ENCODE measurements at regions not wholly inside any gene's neighbourhood (a gene's known extent, or its start where the extent isn't known, plus 50 kb on each side); places are given as distances from the start of the nearest gene placed in this dataset.

DNA sequence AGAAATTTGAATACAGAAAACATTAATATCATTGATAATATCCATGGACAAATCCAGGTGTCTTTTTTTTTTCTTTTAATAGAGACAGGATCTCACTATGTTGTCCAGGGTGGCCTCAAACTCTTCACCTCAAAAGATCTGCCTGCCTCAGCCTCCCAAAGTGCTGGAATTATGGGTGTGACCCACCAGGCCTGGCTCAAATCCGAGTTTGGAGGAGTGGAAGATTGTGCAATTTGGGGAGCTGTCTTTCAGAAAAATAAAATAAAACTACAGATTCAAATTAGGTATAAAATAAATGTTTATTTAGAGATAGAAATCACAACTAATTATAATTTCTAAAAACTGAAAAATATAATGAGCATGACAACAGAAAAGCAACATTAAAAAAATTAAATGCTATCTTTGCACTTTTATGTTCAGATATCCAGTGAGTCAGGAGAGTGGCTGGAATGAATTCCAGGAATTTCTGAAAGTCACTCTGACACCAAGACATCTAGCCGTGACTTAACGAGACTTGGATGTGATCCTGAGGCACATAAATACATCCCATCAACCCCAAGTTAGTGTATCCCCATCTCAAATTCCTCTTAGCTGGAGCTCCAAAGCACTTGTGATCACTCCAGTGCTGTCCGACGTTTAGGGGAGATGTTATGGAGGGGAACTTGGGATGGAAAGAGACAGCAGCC, 128.6 kb upstream of the THY1 start:
- intact Hi-C loops (cut with DNase I), result no loop called here
- no peak for DNase-seq

DNA sequence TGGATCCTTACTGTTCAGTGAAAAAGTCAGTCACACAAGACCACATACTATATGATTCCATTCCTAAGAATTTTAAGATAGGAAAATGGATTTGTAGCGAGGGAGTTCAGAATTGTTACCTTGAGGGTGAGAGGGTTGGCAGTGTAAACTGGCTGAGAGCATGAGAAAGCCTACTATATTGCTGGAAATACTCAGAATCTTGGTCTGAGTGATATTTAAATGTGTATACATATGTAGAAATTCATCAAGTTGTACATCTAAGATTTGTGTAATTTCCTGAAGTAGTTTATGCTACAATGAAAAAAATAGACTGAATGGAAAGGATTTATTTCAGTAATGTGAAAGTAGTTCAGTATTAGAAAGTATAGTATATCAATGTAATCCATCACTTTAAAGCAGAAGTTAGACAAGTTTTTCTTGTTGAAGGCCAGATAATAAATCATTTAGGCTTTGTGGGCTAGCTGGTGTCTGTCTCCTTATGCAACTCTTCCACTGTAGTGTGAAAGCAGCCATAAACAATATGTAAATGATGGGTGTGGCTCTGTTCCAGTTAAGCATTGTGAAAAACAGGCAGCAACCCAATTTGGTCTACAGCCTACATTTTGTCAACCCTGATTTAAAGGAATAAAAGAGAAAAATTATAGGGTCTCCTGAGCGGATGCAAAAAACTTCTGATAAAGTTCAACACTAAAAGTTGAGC, 127.2 kb upstream of the THY1 start:
- intact Hi-C loops (cut with DNase I), result no loop called here
- no peaks in the 10 kb centered on the region for H3K4me1 ChIP-seq
- H3K27ac ChIP-seq, result no peak overlapping the region
- H3K9me3 ChIP-seq, result peaks cover 4% of the 10 kb centered on the region
- TF ChIP-seq, protein P1, sequence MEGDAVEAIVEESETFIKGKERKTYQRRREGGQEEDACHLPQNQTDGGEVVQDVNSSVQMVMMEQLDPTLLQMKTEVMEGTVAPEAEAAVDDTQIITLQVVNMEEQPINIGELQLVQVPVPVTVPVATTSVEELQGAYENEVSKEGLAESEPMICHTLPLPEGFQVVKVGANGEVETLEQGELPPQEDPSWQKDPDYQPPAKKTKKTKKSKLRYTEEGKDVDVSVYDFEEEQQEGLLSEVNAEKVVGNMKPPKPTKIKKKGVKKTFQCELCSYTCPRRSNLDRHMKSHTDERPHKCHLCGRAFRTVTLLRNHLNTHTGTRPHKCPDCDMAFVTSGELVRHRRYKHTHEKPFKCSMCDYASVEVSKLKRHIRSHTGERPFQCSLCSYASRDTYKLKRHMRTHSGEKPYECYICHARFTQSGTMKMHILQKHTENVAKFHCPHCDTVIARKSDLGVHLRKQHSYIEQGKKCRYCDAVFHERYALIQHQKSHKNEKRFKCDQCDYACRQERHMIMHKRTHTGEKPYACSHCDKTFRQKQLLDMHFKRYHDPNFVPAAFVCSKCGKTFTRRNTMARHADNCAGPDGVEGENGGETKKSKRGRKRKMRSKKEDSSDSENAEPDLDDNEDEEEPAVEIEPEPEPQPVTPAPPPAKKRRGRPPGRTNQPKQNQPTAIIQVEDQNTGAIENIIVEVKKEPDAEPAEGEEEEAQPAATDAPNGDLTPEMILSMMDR (IDR thresholded peaks at IDR 0.05), result no peak
- H3K36me3 ChIP-seq, result no peaks in the 10 kb centered on the region
- DNase-seq (no peak), ATAC-seq (no peak)
- H3K27me3 ChIP-seq (ENCODE audit: low read depth), result no peaks in the 10 kb centered on the region
- H3K4me3 ChIP-seq, result no peak overlapping the region

More for the DNA sequence above, 128.6 kb upstream of the THY1 start:
- H3K9me3 ChIP-seq, result peaks cover 4% of the 10 kb centered on the region
- TF ChIP-seq, protein P1 (IDR thresholded peaks at IDR 0.05), result no peak
- H3K27ac ChIP-seq, result no peak overlapping the region
- no peaks in the 10 kb centered on the region for H3K4me1 ChIP-seq
- no peaks in the 10 kb centered on the region for H3K36me3 ChIP-seq
- no peaks in the 10 kb centered on the region for H3K27me3 ChIP-seq (ENCODE audit: low read depth)
- ATAC-seq, result no peak
- no peak overlapping the region for H3K4me3 ChIP-seq

- TF ChIP-seq, protein P1 (IDR thresholded peaks at IDR 0.05), result no peak
- Histone ChIP-seq H3K27me3 (ENCODE audit: low read depth) (no peaks in the 10 kb centered on the region), H3K4me1 (no peaks in the 10 kb centered on the region), H3K27ac (no peak overlapping the region), H3K9me3 (peaks cover 4% of the 10 kb centered on the region), H3K36me3 (no peaks in the 10 kb centered on the region), H3K4me3 (no peak overlapping the region)
- ATAC-seq, result no peak
- intact Hi-C loops (cut with DNase I), result no loop called here
- DNase-seq, result no peak
Observed at GRCh38 chr11:119547511-119547910, 124.5 kb upstream of the THY1 start.

DNA sequence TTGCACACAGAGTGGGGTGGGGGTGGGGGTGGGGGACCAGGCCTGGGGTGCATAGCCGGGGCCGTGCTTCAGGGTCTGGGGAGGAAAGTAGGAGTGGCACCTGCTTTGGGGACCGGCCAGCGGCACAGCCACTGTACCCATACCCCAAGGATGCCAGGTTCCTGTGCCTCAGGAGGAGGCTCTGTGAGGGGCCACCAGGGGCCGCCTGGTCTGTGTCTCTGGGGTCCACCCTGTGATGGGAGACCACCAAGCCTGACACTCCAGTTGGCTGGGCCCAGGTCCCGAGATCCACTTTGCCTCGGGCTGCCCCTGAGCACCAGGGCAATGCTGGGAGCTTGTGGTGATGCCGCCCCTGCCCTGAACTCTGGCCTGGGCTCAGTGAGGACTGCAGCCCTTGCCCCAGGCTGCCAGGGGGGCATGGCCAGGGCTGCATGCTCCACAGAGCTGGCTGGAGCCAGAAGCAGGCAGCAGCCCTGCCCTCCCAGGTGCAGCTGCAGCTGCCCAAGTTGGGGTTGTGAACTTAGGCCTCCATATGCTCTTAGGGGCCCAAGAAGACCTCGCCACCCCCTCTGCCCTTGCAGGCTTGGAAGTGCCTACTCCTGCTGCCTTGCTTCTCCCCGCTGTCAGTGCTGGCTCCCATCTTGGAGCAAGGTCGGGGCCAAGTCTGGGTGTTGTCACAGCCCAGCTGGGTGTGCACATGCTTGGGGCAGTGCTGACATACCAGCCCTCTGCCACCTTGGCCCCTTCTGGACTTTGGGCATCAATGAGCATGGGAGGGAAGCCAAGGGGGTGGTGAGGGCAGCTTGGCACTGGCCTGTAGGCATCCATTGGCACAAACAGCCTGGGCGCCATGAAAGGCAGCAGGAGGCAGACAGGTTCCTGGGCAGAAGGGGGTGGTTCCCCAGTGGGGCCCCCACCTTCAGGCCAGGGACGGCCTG, 123.3 kb upstream of the THY1 start:
- H3K27me3 ChIP-seq (ENCODE audit: low read depth), result no peaks in the 10 kb centered on the region

More for the DNA sequence above, 123.3 kb upstream of the THY1 start:
- peaks cover 4% of the 10 kb centered on the region for H3K9me3 ChIP-seq
- DNase-seq (no peak), ATAC-seq (peak in 1 of 2 donors; percentile 23)
- H3K27ac ChIP-seq, result no peak overlapping the region
- intact Hi-C loops (cut with DNase I), result no loop called here
- TF ChIP-seq, protein P1 (IDR thresholded peaks at IDR 0.05), result no peak
- no peaks in the 10 kb centered on the region for H3K4me1 ChIP-seq
- no peaks in the 10 kb centered on the region for H3K36me3 ChIP-seq
- H3K4me3 ChIP-seq, result no peak overlapping the region

Measured in lower lobe of right lung (tissue), 2 donors.